Activated T-cell treated with anti-CD3 and anti-CD28 coated beads, Interleukin-2, amount 50 U/mL, for 48 hours (primary cell): ENCODE measurements at regions not wholly inside any gene's neighbourhood (a gene's known extent, or its start where the extent isn't known, plus 50 kb on each side); places are given as distances from the start of the nearest gene placed in this dataset.

Experiments used
- DNase-seq, 2 experiments: peaks; one replicate each; pipeline ENCODE4 v3.0.0-alpha.2; 2020

GRCh38 chr18:42561521-42561920, 554.0 kb downstream of the RIT2 start:
- no peak for DNase-seq

- no peak for DNase-seq
These were observed 551.5 kb downstream of the RIT2 start for GRCh38 chr18:42563995-42564394.

- DNase-seq: no peak
These were observed 550.7 kb downstream of the RIT2 start for GRCh38 chr18:42564761-42565160.

GRCh38 chr18:42568773-42569172, 546.7 kb downstream of the RIT2 start:
- no peak for DNase-seq

- DNase-seq: no peak
These were observed 540.6 kb downstream of the RIT2 start for GRCh38 chr18:42574871-42575270.

- DNase-seq: no peak
These were observed 539.4 kb downstream of the RIT2 start for GRCh38 chr18:42576124-42576523.

GRCh38 chr18:42578792-42579191, 536.7 kb downstream of the RIT2 start:
- no peak for DNase-seq

GRCh38 chr18:42582266-42582665, 533.2 kb downstream of the RIT2 start:
- no peak for DNase-seq

- DNase-seq: no peak
These were observed 532.2 kb downstream of the RIT2 start for GRCh38 chr18:42583283-42583731.

GRCh38 chr18:42586601-42587000, 528.9 kb downstream of the RIT2 start:
- no peak for DNase-seq

GRCh38 chr18:42588786-42589185, 526.7 kb downstream of the RIT2 start:
- DNase-seq: no peak

GRCh38 chr18:42604820-42605219, 510.7 kb downstream of the RIT2 start:
- no peak for DNase-seq

GRCh38 chr18:42606886-42607495, 508.5 kb downstream of the RIT2 start:
- DNase-seq: no peak

GRCh38 chr18:42611134-42611533, 504.4 kb downstream of the RIT2 start:
- no peak for DNase-seq

- no peak for DNase-seq
These were observed 500.7 kb downstream of the RIT2 start for GRCh38 chr18:42614619-42615293.

GRCh38 chr18:42617221-42617620, 498.3 kb downstream of the RIT2 start:
- no peak for DNase-seq

GRCh38 chr18:42619771-42620170, 495.7 kb downstream of the RIT2 start:
- no peak for DNase-seq

- DNase-seq: no peak
These were observed 494.8 kb downstream of the RIT2 start for GRCh38 chr18:42620657-42621056.

- DNase-seq: no peak
These were observed 491.6 kb downstream of the RIT2 start for GRCh38 chr18:42623935-42624334.

GRCh38 chr18:42632801-42633200, 482.7 kb downstream of the RIT2 start:
- no peak for DNase-seq

- no peak for DNase-seq
These were observed 480.0 kb downstream of the RIT2 start for GRCh38 chr18:42635378-42636048.

GRCh38 chr18:42636309-42636708, 479.2 kb downstream of the RIT2 start:
- DNase-seq: no peak

- no peak for DNase-seq
These were observed 475.3 kb downstream of the RIT2 start for GRCh38 chr18:42640160-42640559.

GRCh38 chr18:42641996-42642395, 473.5 kb downstream of the RIT2 start:
- no peak for DNase-seq
